DMS53 treated with DMSO at 0.1 percent for 48 hours (cell line): ENCODE measurements at regions not wholly inside any gene's neighbourhood (a gene's known extent, or its start where the extent isn't known, plus 50 kb on each side); places are given as distances from the start of the nearest gene placed in this dataset.
"Not testable (repeated sequence)": the region's sequence is repeated elsewhere in the genome, so short reads cannot be mapped to it uniquely, and the experiment has no call there.

Experiments
- DNase-seq: peaks from one replicate; lab custom pipeline; 2025; ENCODE audit not compliant: unreplicated experiment; lab: John Stamatoyannopoulos, UW

DNA sequence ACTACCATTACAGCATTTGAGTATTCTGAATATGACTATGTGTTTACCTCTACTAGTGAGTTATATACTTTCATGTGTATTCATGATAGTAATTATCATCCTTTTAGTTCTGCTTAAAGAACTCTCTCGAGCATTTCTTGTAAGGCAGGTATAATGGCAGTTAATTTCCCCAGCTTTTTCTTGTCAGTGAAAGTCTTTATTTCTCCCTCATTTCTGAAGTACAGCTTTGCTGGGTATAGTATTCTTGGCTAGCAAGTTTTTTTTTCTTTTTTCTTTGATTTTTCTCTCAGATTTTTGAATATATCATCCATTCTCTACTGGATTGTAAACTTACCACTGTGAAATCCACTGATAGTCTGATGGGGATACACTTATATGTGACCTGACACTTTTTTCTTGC lies 165.9 kb upstream of the ARHGAP5 start:
- no peak for DNase-seq

DNA sequence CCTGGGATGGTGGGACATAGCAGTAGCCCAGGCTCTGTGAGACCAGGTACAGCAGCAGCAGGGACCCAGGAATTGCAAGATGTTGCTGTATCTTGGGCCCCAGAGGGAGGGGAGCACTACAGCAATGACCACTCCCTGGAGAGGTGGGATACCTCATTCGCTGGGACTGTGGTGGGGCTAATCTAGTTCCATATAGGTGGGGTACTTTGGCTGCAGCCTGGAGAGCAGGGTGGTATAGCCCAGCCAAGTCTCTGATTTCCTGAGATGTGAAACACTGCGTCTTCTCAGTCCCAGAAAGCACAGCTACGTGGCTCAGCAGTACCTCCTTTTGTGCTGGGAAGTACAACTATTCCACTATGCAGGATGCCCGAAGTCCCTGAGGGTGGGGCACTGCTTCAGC lies 163.7 kb upstream of the ARHGAP5 start:
- DNase-seq = no peak

DNA sequence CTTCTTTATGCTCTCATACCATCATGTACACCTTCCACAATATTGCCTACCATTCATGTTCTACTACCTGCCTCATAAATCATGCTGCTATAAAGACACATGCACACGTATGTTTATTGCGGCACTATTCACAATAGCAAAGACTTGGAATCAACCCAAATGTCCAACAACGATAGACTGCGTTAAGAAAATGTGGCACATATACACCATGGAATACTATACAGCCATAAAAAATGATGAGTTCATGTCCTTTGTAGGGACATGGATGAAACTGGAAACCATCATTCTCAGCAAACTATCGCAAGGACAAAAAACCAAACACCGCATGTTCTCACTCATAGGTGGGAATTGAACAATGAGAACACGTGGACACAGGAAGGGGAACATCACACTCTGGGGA lies 158.8 kb upstream of the ARHGAP5 start:
- DNase-seq = not testable (repeated sequence)

DNA sequence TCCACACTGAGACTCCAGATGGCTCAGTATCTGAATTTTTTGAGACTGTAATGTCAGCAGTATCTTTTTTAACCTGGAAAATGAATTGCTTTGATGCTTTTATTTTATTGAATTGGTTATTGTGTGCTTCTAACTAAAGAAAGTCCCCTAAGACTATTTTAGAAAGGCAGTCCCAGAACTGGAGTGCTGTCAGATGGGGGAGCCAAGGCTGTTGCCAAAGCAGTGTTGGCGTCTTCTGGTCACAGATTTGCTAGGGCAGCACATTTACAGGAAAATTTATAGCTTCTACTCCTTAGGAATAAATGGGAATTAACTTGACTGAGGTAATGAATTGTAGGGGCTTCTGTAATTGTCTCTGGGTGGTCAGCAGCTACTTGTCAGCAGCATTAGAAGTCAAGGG lies 157.1 kb upstream of the ARHGAP5 start:
- no peak for DNase-seq

DNA sequence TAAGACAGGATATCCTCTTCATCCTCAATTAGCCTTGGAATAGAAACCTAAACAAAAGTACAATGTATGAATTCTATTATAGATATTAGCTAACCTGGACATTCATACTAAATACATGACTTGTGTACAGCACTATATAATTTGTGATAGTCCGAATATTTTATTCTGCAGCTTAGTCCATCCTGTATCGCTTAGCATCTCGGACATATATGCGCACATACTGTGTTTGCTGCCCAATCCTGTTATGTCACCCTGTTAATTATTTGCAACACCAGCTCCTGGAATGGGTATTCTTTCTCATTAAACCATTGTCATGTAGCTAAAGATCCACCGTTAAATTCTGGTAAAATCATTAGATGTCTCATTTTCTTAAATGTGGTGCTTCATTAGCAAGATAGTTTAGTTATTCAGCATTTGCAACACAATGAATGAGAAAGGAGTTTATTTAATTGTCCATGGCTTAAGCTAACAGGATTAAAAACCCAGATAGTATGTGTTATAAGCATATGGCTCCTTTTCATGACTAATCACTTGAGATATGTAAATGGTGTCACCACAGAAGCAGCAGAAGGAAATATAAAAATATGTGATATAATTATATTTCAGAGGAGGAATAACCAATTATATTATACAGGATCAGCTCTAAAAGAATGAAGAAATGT lies 156.0 kb upstream of the ARHGAP5 start:
- DNase-seq = no peak

DNA sequence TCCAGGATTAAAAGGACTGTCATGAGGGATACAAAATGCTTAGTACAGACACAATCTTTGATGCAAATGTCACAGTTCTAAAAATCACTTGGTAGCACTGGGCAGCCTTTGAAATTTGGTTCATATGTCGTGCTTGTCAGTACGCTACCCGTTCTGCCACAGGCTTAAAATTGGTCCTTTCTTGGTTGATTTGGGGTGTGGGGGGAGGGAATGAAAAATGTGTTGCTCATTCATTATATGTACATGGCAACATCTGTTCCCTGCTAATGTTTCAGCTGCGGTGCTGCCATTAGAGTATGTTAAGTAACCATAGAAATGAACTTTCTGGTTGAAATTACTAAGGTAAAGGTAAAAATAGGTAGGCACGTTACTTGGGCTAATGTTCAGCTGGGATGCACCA lies 155.4 kb upstream of the ARHGAP5 start:
- DNase-seq = no peak

DNA sequence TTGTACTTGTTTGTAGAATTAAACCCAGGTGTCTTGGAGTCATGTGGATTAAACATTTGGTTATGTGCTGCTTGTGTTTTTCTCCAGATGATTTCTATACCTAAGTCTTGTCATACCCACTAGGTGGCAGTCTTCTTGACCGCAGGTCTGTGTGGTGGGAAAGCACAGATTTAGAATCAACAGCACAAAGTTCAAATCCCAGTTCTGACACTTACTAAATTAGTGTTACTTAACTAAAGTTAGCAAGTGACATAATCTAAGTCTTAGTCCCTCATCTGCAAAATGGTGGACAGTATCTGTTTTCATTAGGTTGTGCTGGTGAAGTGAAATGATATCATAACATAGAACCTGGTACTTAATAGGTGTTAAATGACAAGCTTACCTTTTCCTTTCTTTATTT lies 151.0 kb upstream of the ARHGAP5 start:
- DNase-seq = peak; percentile 30

DNA sequence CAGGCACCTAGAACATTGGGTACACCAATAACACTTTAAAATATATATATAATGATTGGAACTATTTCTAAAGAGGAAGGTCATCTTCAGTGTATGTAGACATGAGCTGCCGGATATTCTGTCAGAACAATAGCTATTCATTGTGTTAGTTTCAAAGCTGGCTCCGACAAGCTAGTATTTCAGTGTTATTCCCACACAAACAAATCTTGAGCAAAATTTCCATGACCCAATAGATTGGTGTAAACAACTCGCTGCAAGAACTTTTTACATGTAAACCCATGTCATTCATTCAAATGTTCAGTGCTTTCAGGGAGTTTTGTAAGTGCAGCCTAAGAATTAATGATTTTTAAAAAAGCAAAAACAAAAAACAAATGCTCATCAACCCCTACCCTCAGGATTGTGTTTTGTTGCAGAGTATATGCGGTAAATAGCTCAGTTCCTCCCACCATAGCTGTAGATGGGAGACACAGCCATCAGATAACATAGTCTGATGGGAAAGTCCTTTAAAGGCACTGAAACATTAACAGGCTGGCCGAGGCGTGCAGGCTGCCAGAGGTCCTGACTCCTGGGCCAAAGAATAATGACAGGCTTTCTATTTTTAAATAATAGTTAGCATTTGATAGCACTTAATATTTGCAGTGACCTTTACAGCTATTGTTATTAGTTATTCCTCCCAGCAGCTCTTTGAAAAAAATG lies 150.3 kb upstream of the ARHGAP5 start:
- no peak for DNase-seq

DNA sequence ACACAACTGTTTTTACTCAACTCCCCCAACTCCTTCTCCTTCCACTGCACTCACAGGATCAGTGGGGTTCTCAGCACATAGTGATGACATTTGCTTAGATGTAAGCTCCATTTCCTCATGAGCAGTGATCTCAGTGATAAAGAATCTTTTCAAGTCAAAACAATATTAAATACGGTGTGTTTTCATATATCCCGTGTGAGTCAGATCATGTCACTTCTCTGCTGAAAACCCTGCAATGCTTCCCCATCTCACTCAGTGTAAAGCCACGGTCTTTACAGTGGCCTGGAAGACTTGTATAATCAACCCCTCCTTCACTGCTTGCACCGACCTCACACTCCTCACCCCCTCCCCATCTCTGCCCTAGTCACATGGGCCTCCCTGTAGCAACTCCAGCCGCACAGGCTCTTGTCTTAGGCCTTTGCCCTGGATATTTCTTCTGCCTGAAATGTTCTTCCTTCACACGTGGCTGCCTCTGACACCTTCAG lies 149.7 kb upstream of the ARHGAP5 start:
- DNase-seq = no peak

DNA sequence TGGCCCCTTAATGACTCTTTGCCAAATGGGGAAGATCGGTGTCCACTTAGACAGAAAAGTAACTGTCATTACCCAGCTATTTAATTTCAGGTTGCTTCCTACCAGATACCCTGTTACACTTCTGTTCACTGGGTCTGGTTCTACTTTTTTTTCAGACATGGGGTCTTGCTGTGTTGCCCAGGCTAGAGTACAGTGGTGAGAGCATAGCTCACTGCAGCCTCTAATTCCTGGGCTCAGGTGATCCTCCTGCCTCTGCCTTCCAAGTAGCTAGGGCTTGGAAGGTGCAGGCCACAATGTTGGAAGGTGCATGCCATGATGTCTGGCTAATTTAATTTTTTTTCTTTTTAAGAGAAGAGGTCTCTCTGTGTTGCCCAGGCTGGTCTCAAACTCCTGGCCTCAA lies 147.0 kb upstream of the ARHGAP5 start:
- no peak for DNase-seq

DNA sequence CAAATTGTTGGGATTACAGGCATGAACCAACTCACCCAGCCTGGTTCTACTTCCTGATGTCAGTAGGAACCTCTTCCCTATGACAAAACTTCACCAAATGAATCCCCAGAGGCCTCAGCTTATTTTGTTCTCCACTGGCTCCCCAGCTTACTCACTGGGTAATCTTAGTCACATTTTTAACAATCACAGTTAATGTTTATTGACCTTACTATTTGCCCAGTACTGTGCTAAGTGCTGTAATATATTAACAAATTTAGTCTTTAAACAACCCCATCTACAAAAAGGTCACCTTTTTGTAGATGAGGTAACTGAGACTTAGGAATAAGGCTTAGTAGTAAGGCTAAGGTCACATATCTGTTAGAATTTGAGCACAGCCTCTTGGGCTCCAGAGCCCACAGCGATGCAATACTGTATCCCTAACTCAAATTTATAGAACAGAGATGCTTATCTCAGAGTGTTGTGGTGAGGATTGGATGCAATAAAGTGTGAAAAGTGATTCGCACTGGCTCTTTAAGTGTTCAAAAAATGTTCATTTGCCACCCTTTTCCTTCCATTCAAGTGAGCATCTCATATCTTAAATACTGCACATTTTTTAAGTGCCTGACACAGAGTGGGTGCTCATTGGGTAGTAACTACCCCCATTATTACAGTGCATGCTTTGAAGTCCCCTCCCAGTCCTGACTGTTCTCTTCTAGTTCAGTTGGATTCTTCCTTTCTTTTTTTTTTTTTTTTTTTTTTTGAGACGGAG lies 146.4 kb upstream of the ARHGAP5 start:
- no peak for DNase-seq

DNA sequence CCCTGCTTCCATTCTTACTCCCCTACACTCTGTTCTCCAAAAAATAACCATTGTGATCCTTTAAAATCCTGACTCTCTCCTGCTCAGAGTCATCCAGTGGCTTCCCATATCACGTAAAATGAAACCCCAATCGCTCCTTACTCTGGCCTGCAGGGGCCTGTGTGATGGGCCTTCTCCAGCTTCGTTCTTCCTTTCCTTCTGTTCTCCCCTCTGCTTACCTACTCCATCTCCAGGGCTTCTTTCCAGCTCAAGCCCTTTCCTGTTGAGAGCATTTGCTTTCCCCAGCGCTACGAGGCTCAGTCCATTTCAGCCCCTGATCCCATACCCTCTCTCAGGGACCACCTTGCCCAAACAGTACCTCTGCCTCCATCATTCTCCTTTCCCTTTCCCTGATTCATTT lies 144.4 kb upstream of the ARHGAP5 start:
- DNase-seq = no peak

DNA sequence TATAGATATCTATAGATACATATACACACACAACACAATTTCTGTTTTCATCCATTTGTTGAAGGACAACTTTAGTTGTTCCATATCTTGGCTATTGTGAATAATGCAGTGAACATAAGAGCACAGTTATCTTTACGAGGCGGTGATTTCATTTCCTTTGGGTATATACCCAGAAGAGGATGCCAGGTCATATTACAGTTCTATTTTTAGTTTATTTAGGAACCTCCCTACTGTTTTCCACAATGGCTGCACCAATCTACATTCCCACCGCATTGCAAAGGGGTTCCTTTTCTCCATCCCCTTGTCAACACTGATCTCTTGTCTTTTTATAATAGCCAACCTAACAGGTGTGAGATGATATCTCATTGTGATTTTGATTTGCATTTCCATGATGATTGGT lies 143.4 kb upstream of the ARHGAP5 start:
- DNase-seq = no peak

DNA sequence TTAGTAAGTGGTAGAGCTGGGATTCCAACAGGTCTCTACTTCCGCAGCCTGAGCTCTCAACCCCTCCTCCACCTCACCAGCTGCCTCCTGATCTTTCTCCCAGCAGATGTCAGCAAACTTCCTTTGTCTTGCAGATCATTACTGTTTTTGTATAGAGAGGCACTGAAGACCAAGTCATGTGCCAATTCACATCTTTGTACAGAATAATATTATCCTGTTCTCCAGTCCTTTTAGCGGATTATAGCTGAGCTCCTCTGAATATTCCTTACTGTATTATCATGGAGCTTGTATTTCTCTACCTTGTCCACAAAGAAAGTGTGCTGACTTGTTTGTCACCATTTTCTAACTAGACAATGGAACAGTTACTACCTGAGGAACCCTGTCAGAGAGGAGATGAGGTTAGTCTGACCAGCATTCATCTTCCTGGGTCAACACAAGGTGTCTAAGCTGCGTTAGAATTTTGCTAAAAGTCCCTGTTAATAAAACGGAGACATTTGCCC lies 142.3 kb upstream of the ARHGAP5 start:
- DNase-seq = peak; percentile 77

DNA sequence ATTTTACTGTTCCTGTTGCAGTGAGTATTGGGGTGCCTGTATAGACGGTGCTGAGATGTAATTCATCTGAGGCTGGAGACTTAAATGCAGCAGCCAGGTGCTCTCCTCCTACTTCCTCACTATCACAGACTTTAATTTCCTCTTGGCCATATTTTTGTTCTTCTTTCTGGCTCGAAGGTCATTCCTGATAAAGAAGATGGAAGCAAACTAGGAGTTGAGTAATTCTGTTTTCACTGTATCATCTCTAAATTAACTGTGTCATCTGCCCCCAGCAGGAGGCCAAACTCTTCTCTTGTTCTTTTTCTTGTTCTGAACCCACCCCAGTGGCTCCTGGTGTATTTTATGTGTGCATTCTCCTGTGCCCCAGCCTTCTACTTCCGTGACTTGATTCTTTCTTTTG lies 141.7 kb upstream of the ARHGAP5 start:
- no peak for DNase-seq

DNA sequence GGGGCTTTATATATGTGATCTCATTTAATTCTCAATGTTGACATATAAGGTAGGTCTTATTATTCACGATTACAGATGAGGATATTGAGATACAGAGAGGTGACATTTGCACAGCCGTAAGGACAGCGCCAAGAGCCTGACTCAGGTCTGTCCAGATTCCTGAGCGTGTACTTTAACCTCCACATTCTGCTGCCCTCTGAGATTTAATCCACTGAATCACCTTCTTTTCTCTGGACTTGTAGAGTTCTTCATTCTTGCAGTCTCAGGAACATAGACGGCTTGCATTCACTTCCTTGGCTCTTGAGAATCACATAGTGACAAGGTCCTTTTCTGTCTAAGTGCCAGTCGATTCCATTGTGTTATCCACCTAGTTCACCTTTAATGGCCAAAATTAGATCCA lies 141.0 kb upstream of the ARHGAP5 start:
- DNase-seq = no peak

DNA sequence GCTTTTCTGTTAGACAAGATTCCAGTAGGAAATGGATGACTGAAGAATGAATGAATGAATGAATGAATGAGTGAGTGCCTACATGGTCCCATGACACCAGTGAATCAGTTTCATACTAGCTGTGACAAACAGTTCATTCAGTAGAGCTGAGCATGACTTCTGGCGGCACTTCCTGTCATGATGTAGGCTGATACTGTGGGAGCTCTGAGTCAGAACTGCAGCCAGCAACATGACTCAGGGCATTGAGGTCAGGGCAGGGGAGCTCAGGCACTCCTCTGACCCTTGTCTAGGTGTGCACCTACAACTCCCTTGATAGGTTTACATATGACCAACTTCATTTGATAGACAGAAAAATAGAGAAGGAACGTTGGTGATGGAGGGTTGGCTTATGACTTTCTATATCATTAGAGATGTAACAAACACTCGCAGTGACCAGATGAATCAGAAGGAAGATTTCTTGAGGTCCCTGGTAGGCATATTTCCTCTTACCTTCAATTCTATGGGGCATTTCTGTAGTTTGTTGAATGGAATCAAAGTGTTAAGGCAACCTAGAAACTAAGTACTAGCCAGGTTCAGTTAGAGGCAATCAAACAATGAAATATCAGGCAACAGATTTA lies 139.3 kb upstream of the ARHGAP5 start:
- DNase-seq = peak; percentile 63

DNA sequence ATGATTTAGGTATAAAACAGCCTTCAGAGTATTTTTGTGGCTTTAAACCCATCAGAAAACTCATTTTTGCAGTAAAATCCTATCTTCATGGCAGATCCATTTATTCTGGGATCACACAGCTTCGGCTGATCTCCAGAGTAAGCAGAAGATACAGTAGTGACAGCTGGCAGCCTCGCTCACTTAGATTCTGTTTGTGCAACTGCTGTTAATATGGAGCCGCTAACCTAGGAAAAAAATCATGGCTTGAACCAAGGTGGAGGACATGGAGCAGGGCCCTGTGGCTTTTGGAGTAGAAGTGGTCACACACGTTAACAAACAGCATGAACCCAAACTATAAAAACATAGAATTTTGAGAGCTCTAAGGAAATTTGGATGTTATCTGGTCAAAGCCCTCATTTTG lies 137.2 kb upstream of the ARHGAP5 start:
- no peak for DNase-seq

DNA sequence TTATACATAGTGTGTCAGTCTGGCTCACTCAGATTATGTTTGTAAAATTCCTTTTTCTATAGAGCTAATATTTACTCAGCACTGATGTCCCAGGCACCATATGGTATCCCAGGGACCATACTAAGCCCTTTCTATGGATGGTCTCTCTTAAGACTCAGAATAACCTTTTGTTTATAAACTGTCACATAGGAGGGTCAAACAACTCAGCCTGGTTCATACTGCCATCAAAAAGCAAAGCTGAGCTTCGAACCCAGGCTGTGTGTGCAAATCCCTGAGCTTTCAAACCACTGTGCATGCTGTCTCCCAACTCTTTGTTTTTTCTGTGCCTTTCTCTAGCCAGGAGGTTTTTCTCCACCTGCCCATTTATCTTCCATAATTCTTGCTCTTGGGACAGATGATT lies 135.6 kb upstream of the ARHGAP5 start:
- peak; percentile 26 for DNase-seq

DNA sequence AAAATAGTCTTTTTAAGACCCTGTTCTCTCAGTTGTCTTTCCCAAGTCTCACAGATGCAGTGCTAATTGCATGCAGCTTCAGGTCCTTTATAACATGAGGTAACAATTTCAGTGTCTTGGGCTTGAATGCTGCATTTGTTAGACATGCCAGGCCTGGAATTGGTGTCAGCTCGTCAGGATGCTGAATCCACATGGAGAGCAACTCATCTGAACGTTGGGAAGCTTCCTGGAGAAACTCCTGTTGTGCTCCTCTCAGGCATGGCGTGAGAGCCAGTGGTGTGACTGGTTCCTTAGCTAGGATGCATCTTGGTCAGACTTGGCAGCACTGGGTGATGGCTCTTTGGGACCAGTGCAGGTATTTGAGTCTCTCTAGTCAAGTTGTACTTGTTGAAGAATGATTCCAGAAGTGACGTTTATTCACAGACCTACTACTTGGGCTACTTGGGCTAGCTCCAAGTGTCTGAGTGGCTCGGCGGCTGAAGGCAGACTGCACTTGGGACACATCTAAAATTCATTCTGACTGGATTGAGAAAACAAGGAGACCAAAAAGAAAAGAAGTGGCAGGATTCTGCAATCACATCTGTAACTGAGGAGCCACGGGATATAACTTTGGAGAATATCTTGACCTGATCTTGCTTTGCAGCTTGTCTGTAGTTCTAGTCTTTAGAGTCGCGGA lies 134.8 kb upstream of the ARHGAP5 start:
- DNase-seq = no peak

DNA sequence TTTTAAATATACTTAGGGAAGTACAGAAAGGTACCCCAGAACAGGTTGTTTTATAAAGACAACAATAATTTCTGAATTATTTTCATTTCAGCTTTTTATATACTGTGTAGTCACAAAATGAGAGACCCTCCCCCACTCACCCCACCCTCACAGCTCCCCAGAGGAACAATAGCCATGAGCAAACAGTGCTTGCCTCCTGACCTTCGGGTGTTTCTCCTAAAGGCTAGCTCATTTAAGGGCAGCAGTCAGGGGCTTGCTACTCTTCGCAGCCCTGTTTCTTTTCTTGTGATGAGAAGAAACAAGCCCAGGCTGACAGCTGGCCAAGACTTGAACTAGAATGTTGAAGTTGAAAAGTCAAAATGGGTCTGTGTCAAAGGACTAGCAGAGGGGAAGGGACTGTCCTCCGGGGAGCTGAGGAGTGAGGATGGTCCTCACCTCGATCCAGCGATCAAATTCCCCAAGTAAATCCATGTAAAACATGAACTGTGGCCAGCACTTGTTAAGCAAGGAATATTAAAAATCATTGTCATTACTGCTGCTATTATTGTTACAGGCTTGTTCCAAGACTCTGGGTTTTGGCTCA lies 133.8 kb upstream of the ARHGAP5 start:
- DNase-seq = no peak
